Head of caudate nucleus (tissue), 42 donors: ENCODE measurements at regions not wholly inside any gene's neighbourhood (a gene's known extent, or its start where the extent isn't known, plus 50 kb on each side); places are given as distances from the start of the nearest gene placed in this dataset.
"Not testable (repeated sequence)": the region's sequence is repeated elsewhere in the genome, so short reads cannot be mapped to it uniquely, and the experiment has no call there.

ENCODE experiments used
- DNase-seq, 42 donors: peaks; one replicate each; pipeline versions ENCODE4 v3.0.0 to v3.0.0-alpha.2; 2020 to 2021; ENCODE audit warnings: mixed read lengths in 7 of 42
- intact Hi-C: fragments of 100-400 bp; cut with DNase I; formaldehyde crosslinking; loops from one replicate; pipeline ENCODE4 v1.15.0; 2022

GRCh38 chr13:27360562-27360961 lies 63.9 kb upstream of the GTF3A start:
- intact Hi-C loops: loop anchor here (5.0 kb wide), 2 partner anchors 467 to 627 kb away; partner anchors contain the start of gene URAD
- no peak for DNase-seq

- intact Hi-C loops: loop anchor here (5.0 kb wide), 2 partner anchors 465 to 625 kb away; partner anchors contain the start of gene URAD
- peak; percentile 57 to 94 (median 86) for DNase-seq
These were observed 62.2 kb upstream of the GTF3A start for GRCh38 chr13:27362064-27362751.

GRCh38 chr13:27363637-27364036 lies 60.8 kb upstream of the GTF3A start:
- intact Hi-C loops: loop anchor here (5.0 kb wide), 2 partner anchors 464 to 624 kb away; partner anchors contain the start of gene URAD

GRCh38 chr13:27367570-27367969 lies 56.8 kb upstream of the GTF3A start:
- DNase-seq: no peak
- intact Hi-C loops: no loop called here

More at GRCh38 chr13:27363637-27364036, 60.8 kb upstream of the GTF3A start:
- not testable (repeated sequence) for DNase-seq

GRCh38 chr13:27370305-27370872 lies 54.0 kb upstream of the GTF3A start:
- intact Hi-C loops: loop anchor here (10.0 kb wide), 1 partner anchor 54 kb away; the partner anchor contains the start of gene GTF3A
- DNase-seq: no peak

- intact Hi-C loops: loop anchor here (10.0 kb wide), 1 partner anchor 53 kb away; the partner anchor contains the start of gene GTF3A
- no peak for DNase-seq
These were observed 52.5 kb upstream of the GTF3A start for GRCh38 chr13:27371932-27372331.

GRCh38 chr13:27372896-27373295 lies 51.5 kb upstream of the GTF3A start:
- intact Hi-C loops: loop anchor here (10.0 kb wide), 1 partner anchor 52 kb away; the partner anchor contains the start of gene GTF3A
- no peak for DNase-seq

GRCh38 chr13:27374126-27374613 lies 50.2 kb upstream of the GTF3A start:
- no peak for DNase-seq
- intact Hi-C loops: loop anchor here (2.0 to 10.0 kb wide), 2 partner anchors 51 to 453 kb away; partner anchors contain the start of gene GTF3A
